ENCODE measurements at regions not wholly inside any gene's neighbourhood (a gene's known extent, or its start where the extent isn't known, plus 50 kb on each side); places are given as distances from the start of the nearest gene placed in this dataset.

DNA sequence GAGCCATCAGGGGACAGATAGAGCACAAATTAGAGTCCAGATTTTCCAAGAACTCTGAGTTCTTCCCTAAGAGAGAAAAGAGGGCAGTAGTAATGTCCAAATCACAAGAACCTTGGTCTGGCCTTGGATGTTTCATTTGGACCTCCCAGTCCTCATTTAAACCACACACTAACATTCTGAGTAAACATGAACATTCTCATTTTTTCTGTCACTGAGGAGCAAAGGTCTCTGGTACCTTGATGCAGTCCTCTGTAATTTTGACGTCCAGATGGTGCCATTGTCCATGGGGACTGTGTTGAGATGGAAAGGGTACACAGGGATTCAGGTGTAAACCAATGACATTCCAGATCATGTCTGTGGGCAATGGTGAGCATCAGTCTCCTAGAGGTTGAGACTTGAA is 225.4 kb upstream of the PHYHIPL start:
- Histone ChIP-seq H3K4me3 (replicated peaks in 1 of 3; ENCODE audit: insufficient read depth in 1 of 3, low read depth in 1 of 3, low read length in 3 of 3) (no peak overlapping the region), H3K9ac (replicated peaks; ENCODE audit: extremely low read depth, insufficient read depth, low read length) (no peak overlapping the region), H3K9me1 (replicated peaks; ENCODE audit: control insufficient read depth, extremely low read depth, insufficient read depth, low read length) (no peaks in the 10 kb centered on the region), H3K36me3 (ENCODE audit: control insufficient read depth in 2 of 2, extremely low read depth in 1 of 2, insufficient read depth in 2 of 2, low read length in 2 of 2) (no peaks in the 10 kb centered on the region), H3K4me2 (ENCODE audit: insufficient read depth, low read length) (no peak overlapping the region), H4K20me1 (replicated peaks; ENCODE audit: control insufficient read depth, extremely low read depth, insufficient read depth, low read length) (no peaks in the 10 kb centered on the region), H3K27me3 (ENCODE audit: control insufficient read depth in 2 of 2, insufficient read depth in 2 of 2, low read length in 2 of 2) (no peaks in the 10 kb centered on the region), H2AFZ (ENCODE audit: low read depth, low read length) (no peak overlapping the region), H3K4me1 (ENCODE audit: control insufficient read depth, extremely low read depth, insufficient read depth, low read length) (no peaks in the 10 kb centered on the region), H3K27ac (ENCODE audit: insufficient read depth, low read depth, low read length) (no peak overlapping the region), H3K79me2 (ENCODE audit: control insufficient read depth, insufficient read depth, low read length) (no peaks in the 10 kb centered on the region), H3K9me3 (replicated peaks; ENCODE audit: control insufficient read depth, insufficient read depth, low read length) (no peaks in the 10 kb centered on the region)
- dilution Hi-C loops (cut with MboI; ENCODE audit: extremely low pct_ligation_motif_present, low sequenced_read_pairs), result no loop called here
- no TSS peak for BruUV-seq (replicated peaks)
- no peak for FAIRE-seq
- ChIA-PET POLR2A (no interaction called here), CTCF (interaction anchor here (2.5 kb wide), 1 partner anchor 672 kb away, joined by 28 read pairs; no protein-coding TSS in a partner anchor)
- intact Hi-C loops (cut with micrococcal nuclease), result loop anchor here (5.0 to 10.0 kb wide), 3 partner anchors 281 to 1094 kb away; no protein-coding TSS in a partner anchor
- no peak for DNase-seq (ENCODE audit: low read depth, low spot score)
- TF ChIP-seq CTCF (IDR thresholded peaks at IDR 0.05; ENCODE audit: extremely low read depth in 1 of 2, insufficient read depth in 1 of 2, low read depth in 1 of 2, low read length in 2 of 2) (no peak), JUN (IDR thresholded peaks at IDR 0.05; ENCODE audit: borderline replicate concordance, insufficient read depth, insufficient read length, low read depth) (no peak), POLR2A (IDR thresholded peaks at IDR 0.05; ENCODE audit: low read depth, low read length) (no peak)

GRCh38 chr10:58951746-58952145 is 224.7 kb upstream of the PHYHIPL start:
- H3K27ac ChIP-seq (ENCODE audit: insufficient read depth, low read depth, low read length), result no peak overlapping the region
- dilution Hi-C loops (cut with MboI; ENCODE audit: extremely low pct_ligation_motif_present, low sequenced_read_pairs), result no loop called here

More at GRCh38 chr10:58951746-58952145, 224.7 kb upstream of the PHYHIPL start:
- no peaks in the 10 kb centered on the region for H4K20me1 ChIP-seq (replicated peaks; ENCODE audit: control insufficient read depth, extremely low read depth, insufficient read depth, low read length)
- H3K9me3 ChIP-seq (replicated peaks; ENCODE audit: control insufficient read depth, insufficient read depth, low read length), result no peaks in the 10 kb centered on the region
- no peak for TF ChIP-seq EZH2 (IDR thresholded peaks at IDR 0.05; ENCODE audit: borderline replicate concordance, low read depth, low read length, severe bottlenecking)
- no peak for TF ChIP-seq MYC (IDR thresholded peaks at IDR 0.05; ENCODE audit: low read depth, low read length)
- TF ChIP-seq GATA2 (IDR thresholded peaks at IDR 0.05; ENCODE audit: insufficient read depth, insufficient read length, low read depth, low read length), result no peak
- TF ChIP-seq MAX (IDR thresholded peaks at IDR 0.05; ENCODE audit: insufficient read depth, insufficient read length), result no peak
- no peak for TF ChIP-seq CTCF (IDR thresholded peaks at IDR 0.05; ENCODE audit: extremely low read depth in 1 of 2, insufficient read depth in 1 of 2, low read depth in 1 of 2, low read length in 2 of 2)
- TF ChIP-seq FOS (IDR thresholded peaks at IDR 0.05; ENCODE audit: borderline replicate concordance, insufficient read depth, low read length), result no peak
- TF ChIP-seq JUN (IDR thresholded peaks at IDR 0.05; ENCODE audit: borderline replicate concordance, insufficient read depth, insufficient read length, low read depth), result no peak
- no peak for TF ChIP-seq POLR2AphosphoS5 (IDR thresholded peaks at IDR 0.05; ENCODE audit: insufficient read depth, low read depth, low read length)
- TF ChIP-seq POLR2A (IDR thresholded peaks at IDR 0.05; ENCODE audit: low read depth, low read length), result no peak
- H3K9ac ChIP-seq (replicated peaks; ENCODE audit: extremely low read depth, insufficient read depth, low read length), result no peak overlapping the region
- no TSS peak for BruUV-seq (replicated peaks)
- ChIA-PET CTCF (interaction anchor here (0.9 to 2.5 kb wide), 7 partner anchors 9 to 1097 kb away, joined by 3 to 28 read pairs (median 4); no protein-coding TSS in a partner anchor), POLR2A (no interaction called here)
- no peaks in the 10 kb centered on the region for H3K9me1 ChIP-seq (replicated peaks; ENCODE audit: control insufficient read depth, extremely low read depth, insufficient read depth, low read length)
- no peak overlapping the region for H3K4me3 ChIP-seq (replicated peaks in 1 of 3; ENCODE audit: insufficient read depth in 1 of 3, low read depth in 1 of 3, low read length in 3 of 3)
- DNase-seq (ENCODE audit: low read depth, low spot score) (no peak), FAIRE-seq (no peak)
- H3K36me3 ChIP-seq (ENCODE audit: control insufficient read depth in 2 of 2, extremely low read depth in 1 of 2, insufficient read depth in 2 of 2, low read length in 2 of 2), result no peaks in the 10 kb centered on the region
- H3K4me1 ChIP-seq (ENCODE audit: control insufficient read depth, extremely low read depth, insufficient read depth, low read length), result no peaks in the 10 kb centered on the region
- H3K4me2 ChIP-seq (ENCODE audit: insufficient read depth, low read length), result no peak overlapping the region
- intact Hi-C loops (cut with micrococcal nuclease), result loop anchor here (1.0 to 10.0 kb wide), 7 partner anchors 169 to 1093 kb away; no protein-coding TSS in a partner anchor
- H3K27me3 ChIP-seq (ENCODE audit: control insufficient read depth in 2 of 2, insufficient read depth in 2 of 2, low read length in 2 of 2), result no peaks in the 10 kb centered on the region
- H2AFZ ChIP-seq (ENCODE audit: low read depth, low read length), result no peak overlapping the region
- H3K79me2 ChIP-seq (ENCODE audit: control insufficient read depth, insufficient read depth, low read length), result no peaks in the 10 kb centered on the region

Measured in endothelial cell of umbilical vein (primary cell).